ENCODE measurements at regions not wholly inside any gene's neighbourhood (a gene's known extent, or its start where the extent isn't known, plus 50 kb on each side); places are given as distances from the start of the nearest gene placed in this dataset.
"Not testable (repeated sequence)": the region's sequence is repeated elsewhere in the genome, so short reads cannot be mapped to it uniquely, and the experiment has no call there.

GRCh38 chrX:45667666-45668065, 467.0 kb upstream of the DIPK2B start:
- DNase-seq (ENCODE audit: low read depth), result no peak

GRCh38 chrX:45664727-45665290, 464.1 kb upstream of the DIPK2B start:
- DNase-seq (ENCODE audit: low read depth), result no peak

GRCh38 chrX:45660477-45660876, 459.8 kb upstream of the DIPK2B start:
- no peak for DNase-seq (ENCODE audit: low read depth)

- DNase-seq (ENCODE audit: low read depth), result no peak
Observed at GRCh38 chrX:45633419-45633818, 432.7 kb upstream of the DIPK2B start.

GRCh38 chrX:45632506-45632905, 431.8 kb upstream of the DIPK2B start:
- no peak for DNase-seq (ENCODE audit: low read depth)

GRCh38 chrX:45630078-45630477, 429.4 kb upstream of the DIPK2B start:
- no peak for DNase-seq (ENCODE audit: low read depth)

- no peak for DNase-seq (ENCODE audit: low read depth)
Observed at GRCh38 chrX:45628041-45628440, 427.4 kb upstream of the DIPK2B start.

GRCh38 chrX:45623266-45623665, 422.6 kb upstream of the DIPK2B start:
- DNase-seq (ENCODE audit: low read depth), result peak; percentile 53

GRCh38 chrX:45622538-45622937, 421.9 kb upstream of the DIPK2B start:
- DNase-seq (ENCODE audit: low read depth), result no peak

- no peak for DNase-seq (ENCODE audit: low read depth)
Observed at GRCh38 chrX:45622042-45622423, 421.4 kb upstream of the DIPK2B start.

- DNase-seq (ENCODE audit: low read depth), result peak; percentile 44
Observed at GRCh38 chrX:45621376-45622041, 420.8 kb upstream of the DIPK2B start.

GRCh38 chrX:45619290-45619689, 418.6 kb upstream of the DIPK2B start:
- peak; percentile 48 for DNase-seq (ENCODE audit: low read depth)

- DNase-seq (ENCODE audit: low read depth), result not testable (repeated sequence)
Observed at GRCh38 chrX:45615591-45615990, 414.9 kb upstream of the DIPK2B start.

GRCh38 chrX:45614853-45615252, 414.2 kb upstream of the DIPK2B start:
- no peak for DNase-seq (ENCODE audit: low read depth)

GRCh38 chrX:45602151-45602550, 401.5 kb upstream of the DIPK2B start:
- no peak for DNase-seq (ENCODE audit: low read depth)

GRCh38 chrX:45601052-45601451, 400.4 kb upstream of the DIPK2B start:
- DNase-seq (ENCODE audit: low read depth), result no peak

GRCh38 chrX:45598861-45599260, 398.2 kb upstream of the DIPK2B start:
- DNase-seq (ENCODE audit: low read depth), result peak; percentile 64

- no peak for DNase-seq (ENCODE audit: low read depth)
Observed at GRCh38 chrX:45596188-45596808, 395.6 kb upstream of the DIPK2B start.

- no peak for DNase-seq (ENCODE audit: low read depth)
Observed at GRCh38 chrX:45592101-45592500, 391.4 kb upstream of the DIPK2B start.

- no peak for DNase-seq (ENCODE audit: low read depth)
Observed at GRCh38 chrX:45591650-45592049, 391.0 kb upstream of the DIPK2B start.

GRCh38 chrX:45584717-45585116, 384.0 kb upstream of the DIPK2B start:
- DNase-seq (ENCODE audit: low read depth), result no peak

- DNase-seq (ENCODE audit: low read depth), result no peak
Observed at GRCh38 chrX:45577361-45577760, 376.7 kb upstream of the DIPK2B start.

GRCh38 chrX:45571453-45571852, 370.8 kb upstream of the DIPK2B start:
- no peak for DNase-seq (ENCODE audit: low read depth)

GRCh38 chrX:45566456-45566855, 365.8 kb upstream of the DIPK2B start:
- DNase-seq (ENCODE audit: low read depth), result no peak
